ENCODE measurements at regions not wholly inside any gene's neighbourhood (a gene's known extent, or its start where the extent isn't known, plus 50 kb on each side); places are given as distances from the start of the nearest gene placed in this dataset.

DNA sequence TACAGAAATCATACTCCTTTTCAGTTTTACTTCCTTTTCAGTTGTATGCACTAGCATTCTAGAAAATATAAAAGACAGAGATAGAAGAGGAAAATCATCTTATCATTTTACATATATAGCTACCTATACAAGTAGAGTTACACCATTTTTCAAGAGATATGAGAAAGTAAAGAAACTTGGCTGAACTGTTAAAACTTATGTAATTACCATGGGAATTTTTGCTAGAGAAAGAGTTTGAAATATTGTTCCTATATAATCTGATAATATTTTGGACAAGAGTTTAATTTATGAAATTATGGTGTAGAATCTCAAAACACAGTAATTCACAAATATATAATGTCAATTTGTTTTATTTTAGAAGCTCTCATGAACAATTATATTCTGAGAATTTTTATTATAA is 180.8 kb downstream of the PLPPR4 start:
- DNase-seq: no peak

DNA sequence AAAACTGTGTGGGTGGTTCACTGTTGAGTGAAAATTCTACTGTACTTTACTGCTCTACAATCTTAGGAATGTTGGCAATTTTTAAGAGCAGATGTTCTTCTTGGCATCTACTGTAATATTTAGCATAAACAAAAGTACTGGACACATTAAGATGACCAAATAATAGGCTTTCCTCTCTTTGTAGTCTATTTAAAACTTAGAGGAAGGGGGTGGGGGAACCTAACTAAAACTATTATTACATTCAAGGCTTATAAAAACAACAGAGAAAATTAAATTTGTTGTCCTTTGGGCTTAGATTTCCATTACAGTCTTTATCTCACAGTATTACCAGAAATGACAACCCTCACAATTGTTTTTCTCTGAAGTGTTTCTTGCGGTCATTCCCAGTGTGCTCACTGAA is 181.2 kb downstream of the PLPPR4 start:
- no peak for DNase-seq

DNA sequence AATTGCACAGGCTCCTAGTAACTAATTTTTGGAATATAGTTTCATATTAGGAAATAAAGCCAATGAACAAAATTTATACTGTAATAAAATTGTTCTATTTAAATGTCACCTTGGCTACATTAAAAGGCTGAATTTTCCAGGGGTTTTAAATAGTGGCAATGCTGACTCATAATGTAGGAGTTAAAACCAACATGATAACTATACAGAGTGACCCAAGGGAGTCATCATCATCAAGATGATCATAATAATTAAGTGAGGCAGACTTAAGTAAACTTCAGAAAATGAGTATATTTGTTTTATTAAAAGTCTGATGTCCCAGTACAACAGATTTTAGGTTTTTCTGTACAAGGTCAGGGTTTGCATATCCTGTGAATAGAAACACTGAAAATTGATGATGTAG is 183.4 kb downstream of the PLPPR4 start:
- no peak for DNase-seq

DNA sequence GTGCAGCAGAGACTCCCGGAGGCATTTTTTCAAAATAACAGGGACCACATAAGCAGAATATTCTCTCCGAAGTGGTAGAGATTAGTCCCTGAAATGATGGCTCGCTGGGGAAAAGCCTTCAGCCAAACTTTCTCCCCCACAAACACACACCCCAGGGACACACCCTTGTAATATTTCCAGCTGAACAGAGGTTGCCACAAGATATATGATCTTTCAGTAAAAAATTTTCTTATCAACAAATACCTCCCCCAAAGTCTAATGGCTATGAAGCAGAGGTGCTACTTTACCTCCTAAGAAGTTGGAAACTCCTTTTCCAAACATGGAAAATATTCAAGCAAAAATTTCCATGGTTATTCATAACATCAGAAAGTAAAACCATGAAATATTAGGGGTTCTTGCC is 190.2 kb upstream of the PALMD start:
- no peak for DNase-seq

DNA sequence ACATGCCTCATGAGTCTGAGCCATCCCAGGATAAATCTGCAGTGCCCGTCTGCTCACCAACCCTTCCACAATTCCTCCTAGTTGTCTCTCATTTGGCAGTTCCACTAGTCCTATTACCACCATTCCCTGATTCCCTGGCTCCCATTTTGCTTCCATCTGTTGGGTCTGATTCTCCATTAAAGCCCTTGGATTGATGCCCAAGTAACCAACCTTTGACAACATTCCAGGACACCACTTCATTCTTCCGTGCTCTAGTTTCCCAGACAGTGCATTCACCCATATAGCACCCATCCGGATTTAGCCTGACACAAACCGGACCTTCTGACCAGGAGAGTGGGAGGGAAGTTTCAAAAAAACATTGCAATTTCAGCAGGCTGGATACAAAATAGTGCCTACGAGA is 189.4 kb upstream of the PALMD start:
- no peak for DNase-seq

DNA sequence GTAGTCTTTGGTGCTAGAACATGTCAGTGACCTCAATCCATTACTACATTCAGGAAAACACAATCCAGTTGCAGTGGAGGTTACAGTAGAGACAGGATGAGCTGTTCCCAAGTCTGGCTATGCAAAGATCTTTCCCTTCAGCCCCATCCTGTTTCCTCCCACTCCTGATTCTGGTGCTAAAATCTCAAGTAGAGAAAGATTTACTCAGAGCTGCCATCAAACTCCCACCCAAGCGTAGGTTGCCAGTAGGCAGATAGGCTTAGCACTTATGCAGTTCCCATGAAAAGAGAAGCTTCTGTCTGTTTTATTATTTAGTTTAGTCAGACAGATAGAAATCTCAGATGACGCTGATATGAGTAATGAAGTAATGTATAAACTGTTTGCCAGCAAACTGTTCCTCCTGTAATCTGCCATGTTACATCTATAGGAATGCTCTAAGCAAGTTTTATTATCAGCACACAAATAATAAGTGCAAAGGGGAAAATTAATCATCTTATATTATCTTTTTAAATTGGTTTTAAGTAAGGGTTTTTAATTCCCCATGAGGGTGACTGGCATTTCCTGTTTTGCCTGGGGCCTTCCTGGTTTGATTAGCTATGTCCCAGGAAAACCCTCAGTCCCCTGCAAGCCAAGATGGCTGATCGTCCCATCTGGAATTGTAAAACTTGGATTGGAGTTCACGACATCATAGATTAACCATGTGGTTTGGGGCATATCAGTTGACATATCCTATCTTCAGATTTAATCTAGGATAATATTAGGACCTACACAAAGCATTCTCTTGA is 188.3 kb upstream of the PALMD start:
- DNase-seq: no peak

DNA sequence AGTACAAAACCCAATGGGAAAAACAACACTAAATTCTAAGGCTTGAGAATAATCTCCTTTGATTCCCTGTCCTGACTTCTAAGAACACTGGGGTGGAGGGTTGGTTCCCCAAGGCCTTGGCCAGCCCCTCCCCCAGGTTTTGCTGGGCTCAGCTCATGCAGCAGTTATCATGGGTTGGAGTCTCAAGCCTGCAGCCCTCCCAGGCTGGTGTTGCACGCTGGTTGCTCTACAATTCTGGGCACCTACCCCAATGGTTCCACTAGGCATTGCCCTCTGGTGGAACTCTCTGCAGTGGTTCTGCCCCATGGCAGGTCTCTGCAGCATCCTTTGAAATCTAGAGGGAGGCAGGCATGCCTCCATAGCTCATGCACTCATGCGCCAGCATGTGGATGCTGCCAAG is 184.4 kb upstream of the PALMD start:
- DNase-seq: no peak

DNA sequence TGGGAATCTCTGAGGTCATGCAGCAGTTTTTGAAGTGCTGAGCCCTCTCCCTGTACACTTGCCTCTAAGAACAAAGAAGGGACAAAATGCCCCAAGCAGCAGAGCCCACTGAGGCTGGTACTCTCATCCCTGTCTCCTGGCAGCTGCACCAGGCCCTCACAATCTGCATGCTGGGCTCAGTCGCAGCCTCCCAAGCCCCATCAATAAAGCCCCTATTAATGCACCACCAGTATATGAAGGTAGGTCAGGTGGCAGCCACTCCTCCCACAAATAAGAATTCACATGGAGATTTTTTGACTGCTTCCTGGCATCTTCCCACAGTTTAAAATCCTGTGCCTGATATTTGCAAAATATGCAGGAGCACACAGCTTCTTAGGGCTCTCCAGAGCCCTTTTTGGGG is 181.2 kb upstream of the PALMD start:
- no peak for DNase-seq

DNA sequence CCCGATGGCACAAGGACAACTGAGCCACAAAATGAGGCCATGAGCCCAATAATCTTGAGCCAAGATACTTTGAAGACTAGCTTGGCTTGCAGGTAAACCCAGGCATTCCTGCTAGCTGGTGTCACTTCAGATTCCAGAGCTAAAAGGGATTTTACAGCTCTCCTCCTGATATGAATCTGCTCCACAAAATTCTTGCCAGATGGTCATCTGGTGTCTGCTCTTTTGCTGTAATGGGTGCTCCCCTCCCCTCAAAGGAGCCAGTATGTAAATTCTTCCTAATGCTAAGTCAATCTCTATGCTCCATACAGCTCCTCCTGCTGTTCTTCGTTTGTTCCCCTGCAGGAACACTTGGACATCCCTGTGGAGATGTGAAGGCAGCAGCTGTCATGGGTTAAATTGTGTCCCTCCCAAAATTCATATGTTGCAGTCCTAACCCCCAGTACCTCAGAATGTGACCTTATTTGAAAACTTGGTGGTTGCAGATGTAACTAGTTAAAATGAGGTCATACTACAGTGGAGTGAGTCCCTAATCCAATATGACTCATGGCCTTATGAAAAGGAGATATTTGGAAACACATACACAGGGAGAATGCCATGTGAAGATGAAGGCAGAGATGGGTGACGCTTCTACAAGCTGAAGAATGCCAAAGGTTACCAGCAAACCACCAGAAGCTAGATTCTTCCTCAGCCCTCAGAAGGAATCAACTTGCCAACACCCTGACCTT is 180.6 kb upstream of the PALMD start:
- no peak for DNase-seq

DNA sequence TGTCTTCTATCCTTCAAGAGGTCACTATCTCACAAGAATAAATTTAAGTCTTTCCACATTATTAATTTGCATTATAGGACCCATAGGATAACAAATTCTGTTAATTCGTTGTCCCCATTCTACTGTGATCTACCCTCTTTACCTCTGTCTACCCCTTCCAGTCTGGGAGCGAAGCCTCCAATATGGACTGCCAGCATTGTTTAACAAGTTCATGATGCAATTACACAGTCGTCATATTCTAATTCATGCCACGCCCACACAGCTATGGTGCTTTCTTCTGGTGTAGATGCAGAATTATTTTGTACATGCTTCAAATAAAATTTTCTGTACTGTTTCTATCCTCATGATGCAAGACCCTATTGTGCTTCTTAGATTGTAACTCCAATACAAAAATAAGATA is 178.3 kb upstream of the PALMD start:
- DNase-seq: no peak

DNA sequence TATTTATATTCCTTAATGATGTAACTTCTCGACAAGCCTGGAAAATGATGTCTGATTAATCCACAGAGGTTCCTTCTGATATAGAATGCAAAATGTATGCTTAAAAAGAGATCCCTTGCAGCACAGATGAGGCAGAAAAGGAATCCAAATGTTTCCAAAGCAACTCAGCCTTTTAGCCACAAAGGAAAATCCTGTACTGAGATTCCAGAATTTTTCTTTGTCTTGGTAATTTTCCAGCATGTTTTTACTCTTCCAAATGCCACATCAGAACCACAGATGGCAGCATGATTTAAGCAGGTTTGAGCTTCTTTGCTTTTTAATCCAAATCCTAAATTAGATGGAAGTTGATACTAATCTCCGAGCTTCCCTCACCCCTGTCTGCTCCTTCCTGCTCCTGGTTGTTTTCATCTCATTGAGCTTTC is 176.4 kb upstream of the PALMD start:
- DNase-seq: no peak

DNA sequence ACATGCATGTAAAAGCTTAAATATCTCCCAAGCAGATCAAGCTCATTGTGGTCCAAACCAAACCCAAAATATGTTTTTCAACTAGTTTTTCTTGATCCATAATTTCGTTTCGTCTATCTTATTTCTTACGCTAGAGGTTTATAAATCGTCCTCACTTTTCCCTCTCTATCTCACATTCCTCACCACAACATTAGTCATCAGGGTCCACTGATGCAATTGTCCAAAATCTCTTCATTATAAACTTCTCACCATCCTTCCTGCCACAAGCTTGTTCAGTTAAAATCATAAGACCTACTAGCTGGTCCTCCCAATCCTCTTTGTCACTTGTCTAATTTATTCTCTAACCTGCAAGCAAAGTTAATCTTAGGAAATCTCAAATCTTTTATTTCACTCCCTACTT is 173.0 kb upstream of the PALMD start:
- DNase-seq: no peak

DNA sequence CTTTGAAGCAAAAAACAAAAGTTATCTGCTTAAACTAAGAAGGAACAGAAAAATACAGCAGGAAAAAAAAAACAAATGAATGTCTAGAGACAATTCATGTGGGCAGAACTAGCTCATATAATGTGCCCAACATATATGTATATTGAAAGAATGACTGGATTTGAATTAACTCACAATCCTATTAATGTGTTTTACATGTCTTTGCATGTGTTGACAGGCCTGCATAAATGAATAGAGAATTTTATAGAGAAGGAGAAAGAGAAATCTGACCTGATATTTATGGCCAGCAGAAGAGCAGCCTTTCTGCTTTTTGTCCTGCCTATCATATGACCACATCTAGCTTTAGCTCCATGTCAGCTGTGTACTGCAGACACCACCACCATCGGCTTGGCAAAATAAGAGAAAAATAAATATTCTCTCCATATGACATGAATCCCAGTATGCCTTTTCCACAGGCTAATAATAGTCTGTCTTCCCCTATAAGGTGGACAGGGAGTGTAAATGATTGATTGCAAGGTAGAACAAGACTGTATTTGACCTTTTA is 171.5 kb upstream of the PALMD start:
- no peak for DNase-seq

DNA sequence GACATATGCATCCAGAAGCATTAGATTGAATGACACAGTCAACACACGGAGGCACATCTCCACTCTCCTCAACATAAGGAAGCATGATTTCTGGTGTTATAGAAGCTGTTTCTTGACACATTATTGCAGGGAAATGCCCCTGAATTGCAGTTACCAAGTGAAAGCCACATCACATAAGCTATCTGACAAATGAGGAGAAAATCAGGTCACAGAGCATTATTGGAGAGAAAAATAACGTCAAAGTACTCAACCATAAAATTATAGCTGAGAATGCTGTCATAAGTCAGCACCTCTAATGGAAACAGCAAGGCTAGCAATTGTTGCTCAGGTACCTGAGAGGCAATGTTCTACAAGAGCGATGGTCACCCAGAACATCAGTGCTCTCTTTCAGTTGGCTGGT is 169.9 kb upstream of the PALMD start:
- DNase-seq: no peak

DNA sequence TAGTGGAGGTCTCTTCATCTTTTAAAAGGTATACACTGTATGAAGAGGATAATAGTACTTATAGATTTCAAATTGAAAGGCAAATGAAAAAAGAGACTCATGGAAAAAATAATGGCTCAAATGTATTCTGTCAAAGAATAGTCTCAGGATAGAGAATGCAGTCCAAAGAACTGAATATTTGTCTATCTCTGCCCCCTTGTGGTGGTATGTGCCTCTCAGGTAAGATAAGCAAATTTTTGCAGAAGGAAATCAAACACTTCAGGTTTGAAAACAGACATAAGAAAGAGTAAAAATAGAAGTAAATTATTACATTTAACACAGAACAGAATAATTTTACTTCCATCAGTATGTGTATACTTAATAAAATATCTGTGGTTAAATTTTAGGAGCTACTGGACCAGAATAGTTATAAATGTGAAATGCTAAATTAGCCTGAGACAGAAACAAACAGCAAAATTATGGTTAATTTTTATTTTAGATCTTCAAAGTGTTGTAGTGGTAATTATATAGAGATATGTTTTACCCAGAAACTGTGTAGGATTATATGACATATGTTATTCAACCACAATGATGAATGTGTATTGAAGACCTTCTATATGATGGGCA is 164.4 kb upstream of the PALMD start:
- DNase-seq: peak; percentile 62

DNA sequence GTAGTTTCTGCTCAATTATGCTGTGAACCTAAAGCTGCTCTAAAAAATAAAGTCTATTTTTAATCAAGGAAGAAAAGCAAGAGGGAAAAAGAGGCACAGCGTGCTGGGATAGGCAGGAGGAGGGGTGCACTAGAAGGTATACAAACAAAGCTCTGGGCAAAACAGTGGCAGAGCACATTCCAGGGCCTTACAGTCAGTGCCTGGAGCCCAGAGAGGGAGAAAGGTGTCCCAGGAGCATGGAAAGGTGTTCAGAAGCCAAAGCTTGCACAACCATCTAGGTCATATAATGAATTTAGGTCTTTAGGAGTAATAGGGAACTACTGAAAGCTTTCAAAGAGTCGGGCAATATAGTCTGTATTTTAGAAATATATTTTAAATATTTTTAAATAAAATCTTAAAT is 163.6 kb upstream of the PALMD start:
- no peak for DNase-seq

DNA sequence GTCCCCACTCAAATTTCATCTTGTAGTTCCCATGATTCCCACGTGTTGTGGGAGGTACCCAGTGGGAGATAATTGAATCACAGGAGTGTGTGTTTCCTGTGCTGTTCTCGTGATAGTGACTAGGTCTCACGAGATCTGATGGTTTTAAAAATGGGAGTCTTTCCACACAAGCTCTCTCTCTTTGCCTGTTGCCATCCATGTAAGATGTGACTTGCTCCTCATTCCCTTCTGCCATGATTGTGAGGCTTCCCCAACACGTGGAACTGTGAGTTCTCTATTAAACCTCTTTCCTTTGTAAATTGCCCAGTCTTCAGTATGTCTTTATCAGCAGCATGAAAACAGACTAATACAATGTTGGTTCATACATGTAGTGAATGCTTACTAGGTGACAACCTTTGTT is 163.2 kb upstream of the PALMD start:
- DNase-seq: no peak

DNA sequence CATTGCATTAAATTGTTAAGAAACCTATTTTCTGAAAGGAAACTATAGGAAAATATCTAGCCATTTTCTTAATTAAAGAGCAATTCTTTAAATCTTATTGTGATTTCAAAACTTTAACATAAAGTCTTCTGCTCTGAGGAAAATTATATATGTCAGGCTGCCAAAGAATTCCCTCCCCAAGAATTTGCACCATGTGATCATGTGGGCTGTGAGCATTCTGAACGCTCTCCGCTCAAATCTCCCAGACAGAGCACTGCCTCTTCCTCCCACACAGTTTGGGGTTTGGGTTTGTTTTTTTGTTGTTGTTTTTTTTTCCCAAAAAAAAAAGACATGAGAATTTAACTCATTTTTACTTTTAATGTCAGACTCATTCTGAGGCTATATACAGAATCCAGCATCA is 155.9 kb upstream of the PALMD start:
- DNase-seq: no peak

DNA sequence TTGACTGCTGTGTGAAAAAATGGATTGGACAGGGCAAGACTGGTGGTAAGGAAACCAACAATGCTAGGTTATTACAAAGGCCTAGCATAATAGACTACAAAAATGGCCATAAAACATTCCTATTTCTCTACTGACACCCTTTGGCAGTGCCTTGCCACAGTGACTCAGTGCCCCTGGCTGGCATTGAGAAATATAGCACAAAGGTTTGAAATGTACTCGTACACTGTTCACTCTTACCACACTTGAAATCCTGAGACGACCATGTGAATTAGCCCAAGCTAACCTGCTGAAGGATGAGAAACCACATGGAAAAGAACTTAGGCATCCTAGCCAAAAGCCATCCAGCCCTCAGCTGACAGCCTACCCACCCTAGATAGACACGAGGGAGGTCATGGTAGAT is 149.8 kb upstream of the PALMD start:
- no peak for DNase-seq

DNA sequence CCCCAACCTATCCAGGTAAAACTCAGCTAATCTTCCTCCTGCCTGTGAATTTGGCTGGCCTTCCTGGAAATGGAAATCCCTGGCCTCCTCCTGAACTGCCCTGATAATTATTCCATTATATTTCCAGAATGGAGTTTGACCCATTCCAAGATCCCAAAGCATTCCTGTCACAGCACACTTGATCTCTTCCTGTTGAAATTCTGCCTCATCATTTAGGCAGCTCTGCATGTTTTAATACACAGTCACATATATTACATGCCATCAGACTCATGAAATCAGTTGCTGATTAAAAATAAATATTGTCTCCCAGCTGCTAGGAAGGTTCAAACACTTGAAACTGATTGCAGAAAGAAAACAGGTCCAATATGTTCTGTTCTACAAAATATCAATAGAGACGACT is 148.2 kb upstream of the PALMD start:
- no peak for DNase-seq

DNA sequence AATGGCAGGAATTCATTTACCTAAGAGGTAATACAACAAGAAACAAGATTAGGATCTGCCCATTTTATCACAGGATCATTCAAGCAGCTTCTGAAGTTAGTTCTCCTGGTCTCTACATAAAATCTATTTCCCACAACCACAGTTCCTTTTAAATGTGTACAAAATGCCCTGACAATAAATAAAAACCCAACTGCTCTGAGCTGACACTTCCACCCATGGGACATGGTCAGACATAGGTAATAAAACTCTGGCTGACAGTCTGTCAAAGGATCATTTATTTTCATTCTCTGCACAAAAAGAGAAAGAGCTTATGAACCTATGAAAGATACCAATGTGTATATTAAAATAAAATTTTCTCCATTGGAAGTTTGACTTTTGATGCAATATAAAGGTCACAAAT is 145.4 kb upstream of the PALMD start:
- no peak for DNase-seq

DNA sequence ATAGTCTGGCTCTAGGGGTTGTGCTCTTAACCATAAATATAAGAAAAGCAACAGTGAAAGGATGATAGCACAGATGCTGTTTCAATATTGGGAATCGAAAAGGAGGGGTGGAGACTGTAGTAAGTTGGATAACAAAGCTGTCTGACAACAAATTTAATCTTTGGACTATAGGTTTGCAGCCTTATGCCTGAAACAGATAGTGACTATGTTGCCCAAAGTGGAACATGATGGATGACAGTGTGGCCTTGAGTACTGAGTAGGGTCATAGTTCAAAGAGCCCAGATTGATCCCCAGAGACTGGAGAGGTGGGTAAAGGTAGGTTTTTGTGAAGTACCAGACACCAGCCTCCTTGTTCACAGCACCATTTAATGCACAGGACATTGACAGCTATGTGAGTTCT is 144.0 kb upstream of the PALMD start:
- DNase-seq: no peak

DNA sequence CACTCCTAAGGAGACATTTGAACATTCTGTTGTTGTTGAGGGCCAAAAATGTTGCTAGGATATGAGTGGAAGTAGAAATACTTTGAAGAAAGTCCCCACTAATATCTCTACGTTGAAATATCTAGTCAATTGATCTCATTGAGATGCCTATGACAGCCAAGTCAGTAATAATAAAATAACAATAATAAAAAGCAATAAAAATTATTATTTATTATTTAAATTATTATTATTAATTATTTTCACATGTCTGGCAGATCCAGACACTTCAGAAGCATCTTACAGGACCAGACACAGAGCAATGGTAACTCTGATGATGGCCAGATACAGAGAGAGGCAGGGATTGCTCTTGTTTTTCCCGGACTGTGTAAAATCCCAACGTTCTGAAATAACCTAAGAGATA is 143.5 kb upstream of the PALMD start:
- DNase-seq: no peak

DNA sequence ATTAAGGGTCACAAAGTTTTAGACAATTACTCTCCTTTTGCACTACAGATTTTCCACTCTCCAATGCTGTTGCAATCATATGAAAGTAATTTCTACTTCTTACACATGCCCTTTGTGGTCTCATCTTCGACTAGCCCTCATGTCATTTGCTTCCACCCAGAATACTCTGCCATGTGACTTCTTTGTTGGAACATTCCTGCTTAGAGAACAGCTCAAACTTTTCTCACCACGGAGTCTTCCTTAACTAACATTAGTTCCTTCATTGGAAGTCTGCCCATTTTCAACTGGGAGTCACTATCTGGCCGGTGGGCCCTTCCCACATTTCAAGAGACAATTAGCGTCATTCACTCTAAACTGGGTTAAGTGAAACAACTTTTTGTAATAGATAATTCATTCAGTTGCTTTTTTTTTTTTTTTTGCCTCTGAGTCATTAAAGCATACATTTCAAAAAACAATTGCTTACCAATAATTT is 142.6 kb upstream of the PALMD start:
- DNase-seq: peak; percentile 4
